Peyer's patch (tissue), 4 donors: ENCODE measurements at regions not wholly inside any gene's neighbourhood (a gene's known extent, or its start where the extent isn't known, plus 50 kb on each side); places are given as distances from the start of the nearest gene placed in this dataset.

Experiments
- POLR2A ChIP-seq, 2 donors: fragments of 450-650 bp; IDR thresholded peaks; one replicate each; pipeline ENCODE4 v1.5.1; 2017; ENCODE audit warnings: antibody characterized with exemption in 2 of 2, mild to moderate bottlenecking in 2 of 2, moderate library complexity in 2 of 2
- TF ChIP-seq, protein P1 (sequence below), 6 experiments: fragments of 450-650 bp in 4 of 6; fragments of 200-600 bp in 2 of 6; sonication (generic) in 1 of 6; IDR thresholded peaks; one replicate each; pipeline ENCODE4 v1.5.1; 2017 to 2019; ENCODE audit warnings: antibody characterized with exemption in 6 of 6, mild to moderate bottlenecking in 3 of 6, moderate library complexity in 1 of 6

DNA sequence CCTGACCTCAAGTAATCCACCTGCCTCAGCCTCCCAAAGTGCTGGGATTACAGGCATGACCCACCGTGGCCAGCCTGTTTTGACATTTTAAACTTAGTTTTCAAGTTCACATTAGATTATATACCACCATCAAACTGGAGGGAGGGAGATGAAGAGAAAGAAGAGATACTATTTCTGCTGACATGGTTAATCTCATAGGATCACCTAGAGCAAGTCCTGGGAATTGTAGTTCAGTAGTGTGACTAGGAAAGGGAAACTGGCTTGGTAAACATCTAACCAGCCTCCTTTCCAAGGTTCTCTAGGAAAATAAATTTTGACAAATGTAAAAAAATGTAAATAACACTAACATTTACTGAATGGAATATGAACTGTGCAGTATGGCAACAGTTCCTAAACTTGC is 120.5 kb upstream of the ASCC3 start:
- TF ChIP-seq, protein P1, sequence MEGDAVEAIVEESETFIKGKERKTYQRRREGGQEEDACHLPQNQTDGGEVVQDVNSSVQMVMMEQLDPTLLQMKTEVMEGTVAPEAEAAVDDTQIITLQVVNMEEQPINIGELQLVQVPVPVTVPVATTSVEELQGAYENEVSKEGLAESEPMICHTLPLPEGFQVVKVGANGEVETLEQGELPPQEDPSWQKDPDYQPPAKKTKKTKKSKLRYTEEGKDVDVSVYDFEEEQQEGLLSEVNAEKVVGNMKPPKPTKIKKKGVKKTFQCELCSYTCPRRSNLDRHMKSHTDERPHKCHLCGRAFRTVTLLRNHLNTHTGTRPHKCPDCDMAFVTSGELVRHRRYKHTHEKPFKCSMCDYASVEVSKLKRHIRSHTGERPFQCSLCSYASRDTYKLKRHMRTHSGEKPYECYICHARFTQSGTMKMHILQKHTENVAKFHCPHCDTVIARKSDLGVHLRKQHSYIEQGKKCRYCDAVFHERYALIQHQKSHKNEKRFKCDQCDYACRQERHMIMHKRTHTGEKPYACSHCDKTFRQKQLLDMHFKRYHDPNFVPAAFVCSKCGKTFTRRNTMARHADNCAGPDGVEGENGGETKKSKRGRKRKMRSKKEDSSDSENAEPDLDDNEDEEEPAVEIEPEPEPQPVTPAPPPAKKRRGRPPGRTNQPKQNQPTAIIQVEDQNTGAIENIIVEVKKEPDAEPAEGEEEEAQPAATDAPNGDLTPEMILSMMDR (IDR thresholded peaks at IDR 0.05): no peak
- TF ChIP-seq POLR2A (IDR thresholded peaks at IDR 0.05): no peak
